ES-I3 (cell line): ENCODE measurements at regions not wholly inside any gene's neighbourhood (a gene's known extent, or its start where the extent isn't known, plus 50 kb on each side); places are given as distances from the start of the nearest gene placed in this dataset.
"Not testable (repeated sequence)": the region's sequence is repeated elsewhere in the genome, so short reads cannot be mapped to it uniquely, and the experiment has no call there.

Experiments
- H3K36me3 ChIP-seq: 2 replicates; pipeline ENCODE4 v1.6.1; 2013; ENCODE audit warnings: mild to moderate bottlenecking, low read length, control low read depth, moderate library complexity; ENCODE audit not compliant: insufficient read depth
- H3K4me1 ChIP-seq: 2 replicates; pipeline ENCODE4 v1.6.1; 2013; ENCODE audit warnings: mild to moderate bottlenecking, control low read depth, low read length; ENCODE audit not compliant: insufficient read depth
- H3K9ac ChIP-seq: 2 replicates; pipeline ENCODE4 v1.6.1; 2013; ENCODE audit warnings: low read depth, mild to moderate bottlenecking, low read length, moderate library complexity
- H3K9me3 ChIP-seq: 2 replicates; pipeline ENCODE4 v1.6.1; 2013; ENCODE audit warnings: mild to moderate bottlenecking, low read length, moderate library complexity; ENCODE audit not compliant: control insufficient read depth, insufficient read depth

GRCh38 chr4:15151033-15151432 lies 148.8 kb downstream of the CPEB2 start:
- Histone ChIP-seq H3K36me3 (no peaks in the 10 kb centered on the region), H3K9me3 (no peaks in the 10 kb centered on the region), H3K9ac (no peak overlapping the region), H3K4me1 (peaks cover 23% of the 10 kb centered on the region)

- H3K9me3 ChIP-seq = no peaks in the 10 kb centered on the region
- H3K4me1 ChIP-seq = peaks cover 17% of the 10 kb centered on the region
- no peaks in the 10 kb centered on the region for H3K36me3 ChIP-seq
- H3K9ac ChIP-seq = no peak overlapping the region
Observed at GRCh38 chr4:15153662-15154061, 151.4 kb downstream of the CPEB2 start.

GRCh38 chr4:15158406-15159091 lies 156.3 kb downstream of the CPEB2 start:
- no peaks in the 10 kb centered on the region for H3K9me3 ChIP-seq
- peak overlapping the region; percentile 18; the same call in 1 of the 2 replicates for H3K9ac ChIP-seq
- H3K36me3 ChIP-seq = no peaks in the 10 kb centered on the region
- H3K4me1 ChIP-seq = peaks cover 22% of the 10 kb centered on the region

DNA sequence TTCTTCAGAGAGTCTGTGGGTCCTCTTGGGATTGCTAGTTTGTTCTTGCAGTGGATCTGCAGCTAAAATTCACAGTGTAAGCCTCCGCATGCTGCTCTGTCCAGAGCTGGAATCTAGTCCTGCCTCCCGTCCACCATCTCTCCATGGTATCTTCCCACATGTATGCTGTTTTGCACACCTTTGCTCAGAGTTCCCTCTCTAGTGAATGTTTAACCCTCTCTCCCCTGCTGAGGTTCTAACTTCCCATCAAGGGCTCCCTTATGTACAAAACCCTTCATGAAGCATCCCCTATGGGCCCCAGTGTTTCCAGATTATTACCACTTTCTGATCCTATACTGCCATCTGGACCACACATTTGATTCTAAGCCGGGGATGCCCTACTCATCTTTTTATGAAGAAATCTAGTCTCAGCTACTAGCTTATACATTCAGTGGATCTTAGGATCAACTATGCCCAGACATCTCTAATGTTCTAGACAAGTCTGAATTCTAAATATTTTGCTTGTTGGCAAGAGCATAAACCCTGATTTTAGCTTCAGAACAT lies 157.3 kb downstream of the CPEB2 start:
- Histone ChIP-seq H3K9me3 (no peaks in the 10 kb centered on the region), H3K4me1 (peaks cover 22% of the 10 kb centered on the region), H3K9ac (no peak overlapping the region), H3K36me3 (no peaks in the 10 kb centered on the region)

GRCh38 chr4:15161439-15161838 lies 159.2 kb downstream of the CPEB2 start:
- Histone ChIP-seq H3K4me1 (peaks cover 22% of the 10 kb centered on the region), H3K9me3 (no peaks in the 10 kb centered on the region), H3K9ac (no peak overlapping the region), H3K36me3 (no peaks in the 10 kb centered on the region)

DNA sequence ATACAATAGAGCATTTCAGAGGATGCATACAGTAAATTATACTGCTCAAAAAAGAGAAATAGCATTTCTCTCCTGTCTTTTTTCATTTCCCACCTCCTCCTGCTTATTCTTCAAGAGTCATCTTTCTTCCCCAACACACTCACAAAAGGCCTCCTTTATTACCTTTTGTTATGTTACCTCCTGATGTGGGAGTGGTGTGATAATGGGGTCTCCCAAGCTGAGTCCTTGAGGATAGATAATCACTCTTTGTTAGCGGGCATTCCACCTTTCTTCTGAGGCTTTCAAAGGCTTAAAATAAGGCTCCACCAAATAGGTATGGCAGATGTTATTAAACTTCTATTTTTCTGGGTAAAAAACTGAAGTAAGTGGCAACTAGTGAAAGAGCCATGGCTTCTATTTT lies 159.8 kb downstream of the CPEB2 start:
- H3K9ac ChIP-seq = no peak overlapping the region
- peaks cover 22% of the 10 kb centered on the region for H3K4me1 ChIP-seq
- H3K36me3 ChIP-seq = no peaks in the 10 kb centered on the region
- no peaks in the 10 kb centered on the region for H3K9me3 ChIP-seq

DNA sequence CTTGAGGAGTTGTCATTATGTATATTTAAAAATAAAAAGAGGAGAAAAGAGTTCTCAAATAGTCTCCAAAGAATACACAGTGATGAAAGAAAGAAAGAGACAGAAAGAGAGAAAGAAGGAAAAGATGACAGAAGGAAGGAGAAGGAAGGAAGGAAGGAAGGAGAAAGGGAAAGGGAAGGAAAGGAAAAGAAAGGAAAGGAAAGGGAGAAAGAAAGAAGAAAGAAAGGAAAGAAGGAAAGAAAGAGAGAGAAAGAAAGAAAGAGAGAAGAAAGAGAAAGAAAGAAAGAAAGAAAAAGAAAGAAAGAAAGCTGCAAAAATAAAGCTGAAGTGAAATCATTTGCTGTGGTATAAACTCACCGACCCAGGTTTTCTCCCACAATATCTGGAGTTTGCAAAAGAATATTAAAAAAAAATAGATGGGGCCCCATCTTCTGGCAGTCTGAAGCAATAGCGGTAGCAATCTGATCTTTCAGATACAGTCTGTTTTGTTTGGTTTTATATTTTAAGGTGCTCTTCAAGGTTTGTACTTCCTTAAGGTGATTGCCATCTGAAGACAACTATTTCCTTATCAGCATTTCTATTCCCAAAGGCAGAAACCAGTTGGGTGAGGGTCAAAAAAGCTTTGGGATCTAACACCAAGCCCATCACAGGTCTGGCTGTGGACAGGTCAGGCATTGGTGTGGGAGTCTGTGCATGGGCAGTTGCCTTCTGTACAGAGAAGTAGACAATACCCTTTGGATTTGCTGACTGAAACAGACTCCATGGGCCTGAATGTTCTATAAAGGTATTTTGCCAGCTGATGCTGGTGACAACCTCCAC lies 160.4 kb downstream of the CPEB2 start:
- no peak overlapping the region for H3K9ac ChIP-seq
- peaks cover 22% of the 10 kb centered on the region for H3K4me1 ChIP-seq
- H3K36me3 ChIP-seq = no peaks in the 10 kb centered on the region
- no peaks in the 10 kb centered on the region for H3K9me3 ChIP-seq

- Histone ChIP-seq H3K36me3 (no peaks in the 10 kb centered on the region), H3K9ac (no peak overlapping the region), H3K4me1 (peaks cover 22% of the 10 kb centered on the region), H3K9me3 (no peaks in the 10 kb centered on the region)
Observed at GRCh38 chr4:15163284-15163645, 161.0 kb downstream of the CPEB2 start.

GRCh38 chr4:15164571-15164970 lies 162.3 kb downstream of the CPEB2 start:
- peaks cover 11% of the 10 kb centered on the region for H3K4me1 ChIP-seq
- no peaks in the 10 kb centered on the region for H3K9me3 ChIP-seq
- no peak overlapping the region for H3K9ac ChIP-seq
- H3K36me3 ChIP-seq = no peaks in the 10 kb centered on the region

DNA sequence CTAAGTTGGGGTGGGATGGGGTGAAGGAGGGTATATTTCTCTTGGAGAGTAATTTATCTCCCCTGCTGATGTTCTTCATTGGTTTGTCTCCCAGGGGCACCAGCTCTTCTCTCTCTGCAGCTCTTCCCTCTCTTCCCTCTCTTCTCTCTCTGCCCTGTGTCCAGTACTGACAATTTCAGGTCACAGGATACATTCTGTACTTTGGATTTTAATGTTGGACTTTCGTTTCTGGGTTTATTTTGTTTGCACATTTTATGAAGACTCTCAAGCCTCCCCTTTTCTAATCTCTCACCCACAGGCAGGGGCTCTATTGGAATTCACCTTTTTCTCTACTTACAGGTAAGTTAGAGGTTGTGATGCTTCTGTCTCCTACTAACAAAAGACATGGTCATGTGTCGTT lies 165.5 kb downstream of the CPEB2 start:
- Histone ChIP-seq H3K36me3 (no peaks in the 10 kb centered on the region), H3K9ac (no peak overlapping the region), H3K9me3 (no peaks in the 10 kb centered on the region), H3K4me1 (no peaks in the 10 kb centered on the region)

DNA sequence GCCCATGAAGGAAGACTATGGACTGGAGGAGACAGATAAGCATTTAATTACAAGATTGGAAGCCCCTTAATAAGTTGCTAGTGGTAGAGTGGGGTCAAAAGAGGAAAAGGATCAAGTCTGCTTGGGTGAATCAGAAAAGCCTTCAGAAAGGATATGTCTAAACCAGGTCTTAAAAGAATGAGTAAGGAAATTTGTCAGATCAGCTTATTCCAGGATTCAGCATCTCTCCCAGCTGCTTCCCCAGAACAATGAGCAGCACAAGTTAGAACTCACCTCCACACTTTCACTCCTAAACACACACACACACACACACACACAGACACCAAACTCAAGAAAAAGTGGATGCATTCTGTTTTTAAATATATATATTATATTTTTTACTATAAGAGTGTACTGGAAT lies 166.5 kb downstream of the CPEB2 start:
- Histone ChIP-seq H3K9me3 (peaks cover 2% of the 10 kb centered on the region; the same call in 1 of the 2 replicates), H3K4me1 (no peaks in the 10 kb centered on the region), H3K36me3 (no peaks in the 10 kb centered on the region), H3K9ac (no peak overlapping the region)

- no peaks in the 10 kb centered on the region for H3K4me1 ChIP-seq
- peaks cover 2% of the 10 kb centered on the region; the same call in 1 of the 2 replicates for H3K9me3 ChIP-seq
- no peak overlapping the region for H3K9ac ChIP-seq
- no peaks in the 10 kb centered on the region for H3K36me3 ChIP-seq
Observed at GRCh38 chr4:15171725-15172124, 169.4 kb downstream of the CPEB2 start.

GRCh38 chr4:15173251-15173650 lies 171.0 kb downstream of the CPEB2 start:
- Histone ChIP-seq H3K36me3 (no peaks in the 10 kb centered on the region), H3K4me1 (no peaks in the 10 kb centered on the region), H3K9me3 (peaks cover 2% of the 10 kb centered on the region; the same call in 1 of the 2 replicates), H3K9ac (no peak overlapping the region)

DNA sequence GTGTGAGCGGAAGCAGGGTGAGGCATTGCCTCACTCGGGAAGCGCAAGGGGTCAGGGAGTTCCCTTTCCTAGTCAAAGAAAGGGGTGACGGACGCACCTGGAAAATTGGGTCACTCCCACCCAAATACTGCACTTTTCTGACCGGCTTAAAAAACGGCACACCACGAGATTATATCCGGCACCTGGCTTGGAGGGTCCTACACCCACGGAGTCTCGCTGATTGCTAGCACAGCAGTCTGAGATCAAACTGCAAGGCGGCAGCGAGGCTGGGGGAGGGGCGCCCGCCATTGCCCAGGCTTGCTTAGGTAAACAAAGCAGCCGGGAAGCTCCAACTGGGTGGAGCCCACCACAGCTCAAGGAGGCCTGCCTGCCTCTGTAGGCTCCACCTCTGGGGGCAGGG lies 171.9 kb downstream of the CPEB2 start:
- H3K9ac ChIP-seq, H3K4me1 ChIP-seq, H3K36me3 ChIP-seq, H3K9me3 ChIP-seq: not testable (repeated sequence)

DNA sequence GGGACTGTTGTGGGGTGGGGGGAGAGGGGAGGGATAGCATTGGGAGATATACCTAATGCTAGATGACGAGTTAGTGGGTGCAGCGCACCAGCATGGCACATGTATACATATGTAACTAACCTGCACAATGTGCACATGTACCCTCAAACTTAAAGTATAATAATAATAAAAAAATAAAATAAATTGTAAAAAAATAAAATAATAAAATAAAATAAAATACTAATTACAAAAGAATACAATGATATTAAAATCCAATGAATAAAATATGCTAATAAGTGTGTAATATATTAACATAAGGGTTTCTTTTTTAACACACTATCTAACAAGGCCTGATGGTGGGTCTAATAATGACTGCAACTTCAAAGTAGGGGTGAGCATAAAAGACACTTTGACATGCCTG lies 177.6 kb downstream of the CPEB2 start:
- not testable (repeated sequence) for H3K9me3 ChIP-seq, H3K4me1 ChIP-seq, H3K36me3 ChIP-seq, H3K9ac ChIP-seq
